ENCODE measurements at regions not wholly inside any gene's neighbourhood (a gene's known extent, or its start where the extent isn't known, plus 50 kb on each side); places are given as distances from the start of the nearest gene placed in this dataset.

GRCh38 chr20:22929661-22930060 is 105.5 kb upstream of the SSTR4 start:
- TF ChIP-seq CTCF (IDR thresholded peaks at IDR 0.05 in 8 of 11, conservative IDR thresholded peaks at IDR 0.05 in 3 of 11): no peak
- TF ChIP-seq POLR2AphosphoS5 (IDR thresholded peaks at IDR 0.05): no peak
- no peak for TF ChIP-seq POLR2A (IDR thresholded peaks at IDR 0.05)
